ENCODE measurements at regions not wholly inside any gene's neighbourhood (a gene's known extent, or its start where the extent isn't known, plus 50 kb on each side); places are given as distances from the start of the nearest gene placed in this dataset.

DNA sequence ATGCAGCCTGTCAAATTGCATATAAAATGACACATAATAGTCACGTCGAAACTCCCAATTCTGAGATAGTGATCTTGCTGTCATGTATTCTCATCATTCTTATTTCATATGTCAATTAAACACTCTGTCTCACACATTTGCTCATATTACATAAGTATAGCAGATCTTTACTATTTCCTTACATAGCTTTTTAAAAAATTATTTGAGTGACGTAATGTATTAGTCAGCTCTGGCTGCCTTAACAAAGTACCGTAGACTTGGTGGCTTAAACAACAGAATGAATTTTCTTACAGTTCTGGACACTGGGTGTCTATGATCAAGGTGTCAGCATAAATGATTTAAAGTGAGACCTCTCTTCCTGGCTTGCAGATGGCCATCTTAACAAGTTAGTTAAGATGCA lies 1032.3 kb upstream of the NRXN1 start:
- no peak for DNase-seq (ENCODE audit: low read depth)
- TF ChIP-seq, protein P1, sequence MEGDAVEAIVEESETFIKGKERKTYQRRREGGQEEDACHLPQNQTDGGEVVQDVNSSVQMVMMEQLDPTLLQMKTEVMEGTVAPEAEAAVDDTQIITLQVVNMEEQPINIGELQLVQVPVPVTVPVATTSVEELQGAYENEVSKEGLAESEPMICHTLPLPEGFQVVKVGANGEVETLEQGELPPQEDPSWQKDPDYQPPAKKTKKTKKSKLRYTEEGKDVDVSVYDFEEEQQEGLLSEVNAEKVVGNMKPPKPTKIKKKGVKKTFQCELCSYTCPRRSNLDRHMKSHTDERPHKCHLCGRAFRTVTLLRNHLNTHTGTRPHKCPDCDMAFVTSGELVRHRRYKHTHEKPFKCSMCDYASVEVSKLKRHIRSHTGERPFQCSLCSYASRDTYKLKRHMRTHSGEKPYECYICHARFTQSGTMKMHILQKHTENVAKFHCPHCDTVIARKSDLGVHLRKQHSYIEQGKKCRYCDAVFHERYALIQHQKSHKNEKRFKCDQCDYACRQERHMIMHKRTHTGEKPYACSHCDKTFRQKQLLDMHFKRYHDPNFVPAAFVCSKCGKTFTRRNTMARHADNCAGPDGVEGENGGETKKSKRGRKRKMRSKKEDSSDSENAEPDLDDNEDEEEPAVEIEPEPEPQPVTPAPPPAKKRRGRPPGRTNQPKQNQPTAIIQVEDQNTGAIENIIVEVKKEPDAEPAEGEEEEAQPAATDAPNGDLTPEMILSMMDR (IDR thresholded peaks at IDR 0.05; ENCODE audit: control insufficient read depth, extremely low read depth, insufficient read depth), result no peak

GRCh38 chr2:52054824-52055223 lies 1022.9 kb upstream of the NRXN1 start:
- no peak for DNase-seq (ENCODE audit: low read depth)
- no peak overlapping the region for H3K4me3 ChIP-seq (ENCODE audit: low read depth, low read length)
- TF ChIP-seq, protein P1 (IDR thresholded peaks at IDR 0.05; ENCODE audit: control insufficient read depth, extremely low read depth, insufficient read depth), result no peak

More for the DNA sequence above, 1032.3 kb upstream of the NRXN1 start:
- no peak overlapping the region for H3K4me3 ChIP-seq (ENCODE audit: low read depth, low read length)

DNA sequence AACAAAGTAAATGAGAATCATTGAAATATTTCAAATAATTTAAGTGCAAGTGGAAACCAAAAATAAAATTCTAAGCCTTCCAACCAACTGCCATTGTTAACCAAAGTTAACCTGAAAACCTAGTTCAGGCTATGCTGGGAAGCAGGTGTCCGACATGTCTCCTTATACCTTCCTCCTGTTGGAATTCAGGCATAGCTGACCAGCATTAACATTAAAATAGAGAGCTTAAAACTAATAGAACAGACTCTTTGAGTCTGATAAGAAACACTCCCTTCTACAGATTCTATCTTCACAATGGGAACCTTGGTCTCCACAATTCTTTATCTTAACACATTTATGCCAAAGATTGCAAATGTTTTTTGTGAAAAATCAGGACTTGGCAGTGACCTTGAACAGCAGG lies 1004.9 kb upstream of the NRXN1 start:
- H3K4me3 ChIP-seq (ENCODE audit: low read depth, low read length), result no peak overlapping the region
- TF ChIP-seq, protein P1 (IDR thresholded peaks at IDR 0.05; ENCODE audit: control insufficient read depth, extremely low read depth, insufficient read depth), result no peak
- DNase-seq (ENCODE audit: low read depth), result no peak

DNA sequence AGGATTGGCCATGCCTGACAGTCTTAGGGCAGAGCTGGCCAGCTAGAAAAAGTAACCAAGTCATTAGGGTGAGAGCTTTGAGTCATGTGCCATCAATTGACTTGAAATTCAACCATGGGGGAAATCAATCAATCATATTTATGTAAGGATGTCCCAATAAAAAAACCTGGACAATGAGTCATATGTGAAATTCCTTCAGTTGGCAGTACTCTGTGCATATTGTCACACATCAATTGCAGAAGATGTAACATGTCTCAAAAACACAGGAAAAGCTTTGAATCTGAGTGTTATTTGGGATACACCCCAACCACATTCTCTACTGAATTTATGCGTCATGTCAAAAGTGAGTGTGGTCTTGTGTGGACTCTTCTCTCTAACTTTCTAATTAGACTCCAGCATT lies 1004.1 kb upstream of the NRXN1 start:
- no peak for DNase-seq (ENCODE audit: low read depth)
- TF ChIP-seq, protein P1 (IDR thresholded peaks at IDR 0.05; ENCODE audit: control insufficient read depth, extremely low read depth, insufficient read depth), result no peak
- H3K4me3 ChIP-seq (ENCODE audit: low read depth, low read length), result no peak overlapping the region

- DNase-seq (ENCODE audit: low read depth), result no peak
- TF ChIP-seq, protein P1 (IDR thresholded peaks at IDR 0.05; ENCODE audit: control insufficient read depth, extremely low read depth, insufficient read depth), result no peak
- no peak overlapping the region for H3K4me3 ChIP-seq (ENCODE audit: low read depth, low read length)
These were observed 1003.5 kb upstream of the NRXN1 start for GRCh38 chr2:52035391-52035790.

- no peak for DNase-seq (ENCODE audit: low read depth)
- TF ChIP-seq, protein P1 (IDR thresholded peaks at IDR 0.05; ENCODE audit: control insufficient read depth, extremely low read depth, insufficient read depth), result no peak
- no peak overlapping the region for H3K4me3 ChIP-seq (ENCODE audit: low read depth, low read length)
These were observed 1002.8 kb upstream of the NRXN1 start for GRCh38 chr2:52034706-52035105.

GRCh38 chr2:52022006-52022405 lies 990.1 kb upstream of the NRXN1 start:
- TF ChIP-seq, protein P1 (IDR thresholded peaks at IDR 0.05; ENCODE audit: control insufficient read depth, extremely low read depth, insufficient read depth), result no peak
- no peak for DNase-seq (ENCODE audit: low read depth)
- H3K4me3 ChIP-seq (ENCODE audit: low read depth, low read length), result no peak overlapping the region

All from LNCaP clone FGC (cell line).